ENCODE measurements at regions not wholly inside any gene's neighbourhood (a gene's known extent, or its start where the extent isn't known, plus 50 kb on each side); places are given as distances from the start of the nearest gene placed in this dataset.
A peak's percentile ranks its signal among the peaks of the same experiment; 100 is the strongest.

- peak overlapping the region; percentile 74; the same call in 1 of the 2 replicates for H3K4me2 ChIP-seq (ENCODE audit: low read depth, low read length)
- H2AFZ ChIP-seq (ENCODE audit: low read length), result peak overlapping the region; percentile 94
- no peaks in the 10 kb centered on the region for H3K36me3 ChIP-seq (replicated peaks; ENCODE audit: insufficient read depth, low read length)
- no peaks in the 10 kb centered on the region for H3K9me2 ChIP-seq (replicated peaks; ENCODE audit: insufficient read depth, low read length)
- peak overlapping the region; percentile 25; the same call in 1 of the 2 replicates for H3K9ac ChIP-seq (ENCODE audit: low read length)
- no peaks in the 10 kb centered on the region for H3F3A ChIP-seq (ENCODE audit: insufficient read depth, low read length)
- H3K27me3 ChIP-seq (replicated peaks; ENCODE audit: insufficient read depth, low read length), result no peaks in the 10 kb centered on the region
- no peak overlapping the region for H3K27ac ChIP-seq (ENCODE audit: low read length)
- peak; percentile 68 for DNase-seq
- H3K9me3 ChIP-seq (replicated peaks; ENCODE audit: insufficient read depth, low read length), result no peaks in the 10 kb centered on the region
- peak overlapping the region; percentile 62 for H3K4me3 ChIP-seq (ENCODE audit: low read length)
- H3K4me1 ChIP-seq (ENCODE audit: low read length), result no peaks in the 10 kb centered on the region
- no peak for TF ChIP-seq EZH2 (optimal IDR thresholded peaks at IDR 0.05; ENCODE audit: low read depth, low read length)
- peak; percentile 66 for TF ChIP-seq CTCF (IDR thresholded peaks at IDR 0.05; ENCODE audit: low read length)
- no peak for TF ChIP-seq EZH2phosphoT487 (IDR thresholded peaks at IDR 0.05; ENCODE audit: low read length)
- no peaks in the 10 kb centered on the region for H4K20me1 ChIP-seq (ENCODE audit: insufficient read depth, low read length)
- H3K79me2 ChIP-seq (ENCODE audit: low read length), result no peaks in the 10 kb centered on the region
These were observed 2154.7 kb downstream of the MRPL39 start for GRCh38 chr21:23452384-23453083.

GRCh38 chr21:23445307-23445706, 2162.0 kb downstream of the MRPL39 start:
- Histone ChIP-seq H3K4me1 (ENCODE audit: low read length) (no peaks in the 10 kb centered on the region), H4K20me1 (ENCODE audit: insufficient read depth, low read length) (no peaks in the 10 kb centered on the region), H3K36me3 (replicated peaks; ENCODE audit: insufficient read depth, low read length) (no peaks in the 10 kb centered on the region), H3K27ac (ENCODE audit: low read length) (no peak overlapping the region), H3F3A (ENCODE audit: insufficient read depth, low read length) (no peaks in the 10 kb centered on the region), H3K4me3 (ENCODE audit: low read length) (no peak overlapping the region), H3K9me3 (replicated peaks; ENCODE audit: insufficient read depth, low read length) (no peaks in the 10 kb centered on the region), H2AFZ (ENCODE audit: low read length) (no peak overlapping the region), H3K9ac (ENCODE audit: low read length) (no peak overlapping the region), H3K4me2 (ENCODE audit: low read depth, low read length) (no peak overlapping the region), H3K79me2 (ENCODE audit: low read length) (no peaks in the 10 kb centered on the region), H3K27me3 (replicated peaks; ENCODE audit: insufficient read depth, low read length) (no peaks in the 10 kb centered on the region), H3K9me2 (replicated peaks; ENCODE audit: insufficient read depth, low read length) (no peaks in the 10 kb centered on the region)
- no peak for DNase-seq
- TF ChIP-seq EZH2 (optimal IDR thresholded peaks at IDR 0.05; ENCODE audit: low read depth, low read length), result no peak
- TF ChIP-seq CTCF (IDR thresholded peaks at IDR 0.05; ENCODE audit: low read length), result no peak
- no peak for TF ChIP-seq EZH2phosphoT487 (IDR thresholded peaks at IDR 0.05; ENCODE audit: low read length)

- Histone ChIP-seq H3F3A (ENCODE audit: insufficient read depth, low read length) (no peaks in the 10 kb centered on the region), H3K79me2 (ENCODE audit: low read length) (no peaks in the 10 kb centered on the region), H3K9ac (ENCODE audit: low read length) (no peak overlapping the region), H3K9me3 (replicated peaks; ENCODE audit: insufficient read depth, low read length) (no peaks in the 10 kb centered on the region), H3K4me3 (ENCODE audit: low read length) (no peak overlapping the region), H3K27ac (ENCODE audit: low read length) (no peak overlapping the region), H2AFZ (ENCODE audit: low read length) (no peak overlapping the region), H3K9me2 (replicated peaks; ENCODE audit: insufficient read depth, low read length) (no peaks in the 10 kb centered on the region), H3K4me1 (ENCODE audit: low read length) (no peaks in the 10 kb centered on the region), H4K20me1 (ENCODE audit: insufficient read depth, low read length) (no peaks in the 10 kb centered on the region), H3K27me3 (replicated peaks; ENCODE audit: insufficient read depth, low read length) (no peaks in the 10 kb centered on the region), H3K4me2 (ENCODE audit: low read depth, low read length) (no peak overlapping the region), H3K36me3 (replicated peaks; ENCODE audit: insufficient read depth, low read length) (no peaks in the 10 kb centered on the region)
- no peak for TF ChIP-seq CTCF (IDR thresholded peaks at IDR 0.05; ENCODE audit: low read length)
- TF ChIP-seq EZH2 (optimal IDR thresholded peaks at IDR 0.05; ENCODE audit: low read depth, low read length), result no peak
- TF ChIP-seq EZH2phosphoT487 (IDR thresholded peaks at IDR 0.05; ENCODE audit: low read length), result no peak
- DNase-seq, result no peak
These were observed 2169.2 kb downstream of the MRPL39 start for GRCh38 chr21:23438081-23438480.
